ENCODE measurements at regions not wholly inside any gene's neighbourhood (a gene's known extent, or its start where the extent isn't known, plus 50 kb on each side); places are given as distances from the start of the nearest gene placed in this dataset.

- DNase-seq (ENCODE audit: low read depth in 2 of 2): no peak
Observed at GRCh38 chr16:11473728-11474127, 113.0 kb downstream of the LITAF start.

- DNase-seq (ENCODE audit: low read depth in 2 of 2): no peak
Observed at GRCh38 chr16:11474617-11475291, 112.0 kb downstream of the LITAF start.

GRCh38 chr16:11475896-11476630 is 110.7 kb downstream of the LITAF start:
- no peak for DNase-seq (ENCODE audit: low read depth in 2 of 2)

- DNase-seq (ENCODE audit: low read depth in 2 of 2): no peak
Observed at GRCh38 chr16:11476676-11477075, 110.0 kb downstream of the LITAF start.

GRCh38 chr16:11478431-11479119 is 108.1 kb downstream of the LITAF start:
- no peak for DNase-seq (ENCODE audit: low read depth in 2 of 2)

GRCh38 chr16:11479916-11480315 is 106.8 kb downstream of the LITAF start:
- no peak for DNase-seq (ENCODE audit: low read depth in 2 of 2)

GRCh38 chr16:11480634-11481033 is 106.1 kb downstream of the LITAF start:
- DNase-seq (ENCODE audit: low read depth in 2 of 2): no peak

GRCh38 chr16:11481987-11482386 is 104.7 kb downstream of the LITAF start:
- no peak for DNase-seq (ENCODE audit: low read depth in 2 of 2)

GRCh38 chr16:11482946-11483748 is 103.6 kb downstream of the LITAF start:
- no peak for DNase-seq (ENCODE audit: low read depth in 2 of 2)

- DNase-seq (ENCODE audit: low read depth in 2 of 2): no peak
Observed at GRCh38 chr16:11484691-11485258, 101.9 kb downstream of the LITAF start.

- no peak for DNase-seq (ENCODE audit: low read depth in 2 of 2)
Observed at GRCh38 chr16:11485676-11486075, 101.0 kb downstream of the LITAF start.

- no peak for DNase-seq (ENCODE audit: low read depth in 2 of 2)
Observed at GRCh38 chr16:11487289-11487688, 99.4 kb downstream of the LITAF start.

- no peak for DNase-seq (ENCODE audit: low read depth in 2 of 2)
Observed at GRCh38 chr16:11488304-11488703, 98.4 kb downstream of the LITAF start.

- DNase-seq (ENCODE audit: low read depth in 2 of 2): no peak
Observed at GRCh38 chr16:11491524-11491923, 95.2 kb downstream of the LITAF start.

GRCh38 chr16:11492808-11493530 is 93.8 kb downstream of the LITAF start:
- no peak for DNase-seq (ENCODE audit: low read depth in 2 of 2)

- no peak for DNase-seq (ENCODE audit: low read depth in 2 of 2)
Observed at GRCh38 chr16:11493531-11493929, 93.2 kb downstream of the LITAF start.

GRCh38 chr16:11494029-11494428 is 92.7 kb downstream of the LITAF start:
- DNase-seq (ENCODE audit: low read depth in 2 of 2): no peak

GRCh38 chr16:11494433-11494832 is 92.3 kb downstream of the LITAF start:
- DNase-seq (ENCODE audit: low read depth in 2 of 2): no peak

GRCh38 chr16:11495066-11495407 is 91.7 kb downstream of the LITAF start:
- DNase-seq (ENCODE audit: low read depth in 2 of 2): no peak

Data from activated CD8-positive, alpha-beta memory T cell treated with anti-CD3 and anti-CD28 coated beads for 4 hours (primary cell).